Bronchial epithelial cell (primary cell): ENCODE measurements at regions not wholly inside any gene's neighbourhood (a gene's known extent, or its start where the extent isn't known, plus 50 kb on each side); places are given as distances from the start of the nearest gene placed in this dataset.

Experiments used
- DNase-seq: peaks from one replicate; pipeline ENCODE4 v3.0.0-alpha.2; 2010; ENCODE audit warnings: low read depth
- FAIRE-seq: peaks from 2 replicates; lab custom pipeline; 2011; peaks lifted over from hg19 to GRCh38; lab: Jason Lieb, UNC
- H3K27me3 ChIP-seq: 2 replicates; pipeline ENCODE4 v1.5.1; 2011; ENCODE audit warnings: low read length; ENCODE audit not compliant: control insufficient read depth, insufficient read depth
- H3K36me3 ChIP-seq: 2 replicates; pipeline ENCODE4 v1.5.1; 2011; ENCODE audit warnings: low read length; ENCODE audit not compliant: control insufficient read depth, insufficient read depth
- H3K4me3 ChIP-seq: 2 replicates; pipeline ENCODE4 v1.5.1; 2011; ENCODE audit warnings: mild to moderate bottlenecking, low read depth, low read length, control low read depth
- CTCF ChIP-seq: IDR thresholded peaks from 2 replicates; pipeline ENCODE4 v1.5.1; 2011; ENCODE audit warnings: mild to moderate bottlenecking, moderate library complexity, low read length, control low read depth, inconsistent platforms; ENCODE audit not compliant: insufficient read depth, severe bottlenecking

DNA sequence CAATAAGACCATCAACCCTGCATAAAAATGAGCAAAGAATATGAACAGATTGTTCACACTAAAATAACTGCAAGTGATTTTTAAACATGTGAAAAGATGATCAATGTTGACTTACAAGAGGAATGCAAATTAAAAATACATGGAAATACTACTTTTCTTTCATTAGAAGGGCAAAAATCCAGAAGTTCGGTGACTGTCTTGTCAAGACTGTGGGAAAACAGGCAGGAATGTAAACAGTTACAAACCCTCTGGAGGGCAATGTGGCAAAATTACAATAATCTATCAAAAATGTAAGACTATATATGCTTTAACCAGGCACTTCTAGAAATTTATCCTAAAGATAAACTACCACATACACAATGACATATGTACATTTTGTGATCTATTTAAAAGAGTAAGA, 86.7 kb downstream of the TNFAIP3 start:
- Histone ChIP-seq H3K36me3 (no peaks in the 10 kb centered on the region), H3K4me3 (no peak overlapping the region), H3K27me3 (no peaks in the 10 kb centered on the region)
- FAIRE-seq (no peak), DNase-seq (no peak)
- no peak for TF ChIP-seq CTCF

DNA sequence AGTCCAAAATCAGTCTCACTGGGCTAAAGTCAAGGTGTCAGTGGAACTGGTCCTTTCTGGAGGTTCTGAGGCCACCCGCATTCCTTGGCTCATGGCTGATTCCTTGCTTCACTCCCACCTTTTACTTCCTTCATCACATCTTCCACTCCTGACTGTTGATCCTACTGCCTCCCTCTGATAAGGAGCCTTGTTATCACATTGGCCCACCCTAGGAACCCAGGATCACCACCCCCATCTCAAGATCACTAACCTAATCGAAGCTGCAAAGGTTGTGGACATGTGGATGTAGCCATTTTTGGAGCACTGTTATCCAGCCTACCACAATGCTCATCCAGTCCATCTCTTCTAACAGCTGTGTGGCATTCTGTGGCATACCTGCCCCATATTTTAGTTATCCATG, 87.2 kb downstream of the TNFAIP3 start:
- Histone ChIP-seq H3K4me3 (no peak overlapping the region), H3K36me3 (no peaks in the 10 kb centered on the region), H3K27me3 (no peaks in the 10 kb centered on the region)
- no peak for TF ChIP-seq CTCF
- DNase-seq (no peak), FAIRE-seq (no peak)

- DNase-seq (no peak), FAIRE-seq (no peak)
- Histone ChIP-seq H3K27me3 (no peaks in the 10 kb centered on the region), H3K4me3 (no peak overlapping the region), H3K36me3 (no peaks in the 10 kb centered on the region)
- TF ChIP-seq CTCF = no peak
Observed at GRCh38 chr6:137956098-137956488, 89.0 kb downstream of the TNFAIP3 start.

DNA sequence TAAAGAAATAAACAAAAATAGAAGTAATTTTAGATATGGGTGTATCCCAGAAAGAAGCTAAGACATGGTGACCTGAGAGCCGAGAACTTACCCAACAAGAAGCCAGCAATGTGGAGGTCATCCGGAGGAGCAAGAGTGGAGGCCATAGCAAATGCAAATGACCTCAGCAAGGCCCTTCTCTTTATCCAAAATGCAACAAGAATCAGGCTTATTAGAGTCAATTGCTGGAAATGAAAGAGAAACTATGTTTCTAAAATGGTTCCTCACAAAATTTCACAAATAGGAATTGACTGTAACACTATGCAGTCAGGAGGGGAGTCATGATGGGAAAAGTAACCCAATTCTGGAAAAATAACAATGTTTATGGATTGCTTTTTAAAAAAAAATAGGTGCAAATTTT, 90.4 kb downstream of the TNFAIP3 start:
- no peak for TF ChIP-seq CTCF
- no peaks in the 10 kb centered on the region for H3K27me3 ChIP-seq
- H3K36me3 ChIP-seq = no peaks in the 10 kb centered on the region
- DNase-seq (no peak), FAIRE-seq (no peak)
- H3K4me3 ChIP-seq = no peak overlapping the region

DNA sequence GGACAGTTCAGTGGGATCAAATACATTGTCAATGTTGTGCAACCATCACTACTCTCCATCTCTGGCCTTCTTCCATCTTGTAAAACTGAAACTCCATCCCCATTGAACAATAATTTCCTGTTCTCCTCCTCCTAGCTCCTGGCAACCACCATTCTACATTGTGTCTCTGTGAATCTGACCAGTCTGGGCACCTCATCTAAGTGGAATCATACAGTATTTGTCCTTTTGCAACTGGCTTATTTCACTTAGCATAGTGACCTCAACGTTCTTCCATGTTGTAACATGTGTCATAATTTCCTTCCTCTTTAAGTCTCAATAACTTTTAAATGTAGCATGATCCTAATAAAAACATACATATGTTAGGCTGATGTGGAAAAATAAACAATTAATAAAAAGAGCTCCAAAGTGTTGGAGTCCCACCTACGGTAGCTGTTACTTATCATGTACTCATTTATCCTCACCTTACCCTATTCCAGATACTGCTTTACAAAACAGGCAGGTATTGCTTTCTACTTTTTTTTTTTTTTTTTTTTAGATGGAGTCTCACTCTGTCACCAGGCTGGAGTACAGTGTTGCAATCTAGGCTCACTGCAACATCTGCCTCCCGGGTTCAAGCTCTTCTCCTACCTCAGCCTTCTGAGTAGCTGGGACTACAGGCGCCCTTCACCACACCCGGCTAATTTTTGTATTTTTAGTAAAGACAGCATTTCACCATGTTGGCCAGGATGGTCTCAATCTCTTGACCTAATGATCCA, 91.9 kb downstream of the TNFAIP3 start:
- no peak for TF ChIP-seq CTCF
- DNase-seq = peak; percentile 79
- no peaks in the 10 kb centered on the region for H3K36me3 ChIP-seq
- no peaks in the 10 kb centered on the region for H3K27me3 ChIP-seq
- FAIRE-seq = peak; percentile 52
- no peak overlapping the region for H3K4me3 ChIP-seq

DNA sequence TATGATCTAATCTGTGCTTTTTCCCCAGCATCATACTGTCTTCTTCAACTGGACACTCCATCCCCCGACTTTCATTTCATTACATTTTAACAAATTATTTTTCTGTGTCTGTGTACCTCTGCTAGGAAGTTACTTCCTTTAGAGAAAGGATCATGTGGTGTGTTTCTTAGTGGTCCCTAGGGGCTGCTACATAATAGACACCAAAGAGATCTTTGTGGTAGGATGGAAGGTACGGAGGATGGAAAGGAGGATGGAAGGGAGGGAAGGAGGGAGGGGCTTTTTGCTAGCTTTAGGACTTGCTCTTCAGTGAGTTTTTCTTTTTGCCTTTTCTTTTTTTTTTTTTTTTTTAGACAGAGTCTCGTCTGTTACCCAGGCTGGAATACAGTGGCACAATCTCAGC, 95.7 kb downstream of the TNFAIP3 start:
- Histone ChIP-seq H3K4me3 (no peak overlapping the region), H3K27me3 (no peaks in the 10 kb centered on the region), H3K36me3 (no peaks in the 10 kb centered on the region)
- FAIRE-seq (no peak), DNase-seq (no peak)
- no peak for TF ChIP-seq CTCF
